GM23338 (cell line): ENCODE measurements at regions not wholly inside any gene's neighbourhood (a gene's known extent, or its start where the extent isn't known, plus 50 kb on each side); places are given as distances from the start of the nearest gene placed in this dataset.

Experiments
- ATAC-seq: fragments of 200-7000 bp; cut with Tn5 transposase; 3 replicates; pipeline ENCODE4 v1.9.1; 2020
- DNase-seq: peaks from one replicate; pipeline ENCODE4 v3.0.0-alpha.2; 2015; ENCODE audit warnings: low spot score
- H2AFZ ChIP-seq: fragments of 200-600 bp; sonication (generic); 2 replicates; pipeline ENCODE4 v1.8.0; 2016; ENCODE audit warnings: antibody characterized with exemption, mild to moderate bottlenecking, moderate library complexity
- H3F3A ChIP-seq: fragments of 200-600 bp; sonication (generic); replicated peaks from 2 replicates; pipeline ENCODE4 v1.8.0; 2017; ENCODE audit warnings: antibody characterized with exemption, mixed run types, low read depth
- H3K27ac ChIP-seq: fragments of 200-600 bp; sonication (generic); 2 replicates; pipeline ENCODE4 v1.6.1; 2016; ENCODE audit warnings: low read depth
- H3K27me3 ChIP-seq: fragments of 200-600 bp; sonication (generic); 2 replicates; pipeline ENCODE4 v1.8.0; 2016; ENCODE audit warnings: mild to moderate bottlenecking, mixed run types, moderate library complexity; ENCODE audit not compliant: insufficient read depth
- H3K36me3 ChIP-seq: fragments of 200-600 bp; sonication (generic); 2 replicates; pipeline ENCODE4 v1.8.0; 2016; ENCODE audit warnings: mild to moderate bottlenecking; ENCODE audit not compliant: insufficient read depth
- H3K4me1 ChIP-seq: fragments of 200-600 bp; sonication (generic); 2 replicates; pipeline ENCODE4 v1.8.0; 2016; ENCODE audit warnings: mild to moderate bottlenecking, moderate library complexity; ENCODE audit not compliant: insufficient read depth
- H3K4me2 ChIP-seq: fragments of 200-600 bp; sonication (generic); 2 replicates; pipeline ENCODE4 v1.7.1; 2017; ENCODE audit warnings: mixed run types
- H3K4me3 ChIP-seq: fragments of 200-600 bp; sonication (generic); 2 replicates; pipeline ENCODE4 v1.6.1; 2016; ENCODE audit warnings: mixed run types
- H3K79me2 ChIP-seq: fragments of 200-600 bp; sonication (generic); replicated peaks from 2 replicates; pipeline ENCODE4 v1.8.0; 2017; ENCODE audit warnings: mild to moderate bottlenecking; ENCODE audit not compliant: insufficient read depth
- H3K9me2 ChIP-seq: fragments of 200-600 bp; sonication (generic); 2 replicates; pipeline ENCODE4 v1.8.0; 2017; ENCODE audit not compliant: insufficient read depth
- H4K20me1 ChIP-seq: fragments of 200-600 bp; sonication (generic); replicated peaks from 2 replicates; pipeline ENCODE4 v1.8.0; 2017; ENCODE audit warnings: mild to moderate bottlenecking; ENCODE audit not compliant: insufficient read depth
- H3K27ac Mint-ChIP-seq: 2 replicates; pipeline ENCODE4 v1.8.0; 2020; ENCODE audit warnings: inconsistent platforms, mild to moderate bottlenecking, moderate library complexity, mixed read lengths
- H3K27me3 Mint-ChIP-seq: 3 replicates; pipeline ENCODE4 v1.8.0; 2022; ENCODE audit warnings: low read depth, mild to moderate bottlenecking, moderate library complexity, mixed read lengths, inconsistent platforms; ENCODE audit not compliant: insufficient read depth, poor library complexity
- H3K36me3 Mint-ChIP-seq: 3 replicates; pipeline ENCODE4 v1.8.0; 2021; ENCODE audit warnings: low read depth, mild to moderate bottlenecking, inconsistent platforms, moderate library complexity, mixed read lengths
- H3K4me1 Mint-ChIP-seq: 3 replicates; pipeline ENCODE4 v1.8.0; 2020; ENCODE audit warnings: mild to moderate bottlenecking, inconsistent platforms, mixed read lengths
- H3K4me3 Mint-ChIP-seq: 3 replicates; pipeline ENCODE4 v1.8.0; 2021; ENCODE audit warnings: moderate library complexity, mild to moderate bottlenecking, inconsistent platforms, mixed read lengths
- H3K9me3 Mint-ChIP-seq: 3 replicates; pipeline ENCODE4 v1.8.0; 2020; ENCODE audit warnings: moderate library complexity, mild to moderate bottlenecking, inconsistent platforms, mixed read lengths
- CREB1 ChIP-seq: fragments of 250-450 bp; sonication (Bioruptor Pico); IDR thresholded peaks from 2 replicates; pipeline ENCODE4 v1.5.0; 2020; ENCODE audit warnings: low read depth, mild to moderate bottlenecking, moderate library complexity
- CTCF ChIP-seq, 2 experiments: fragments of 200-600 bp in 1 of 2; sonication (generic) in 1 of 2; conservative IDR thresholded peaks; 2 replicates each; pipeline versions ENCODE4 v1.5.1 to v1.6.1; 2016 to 2017; ENCODE audit warnings: antibody characterized with exemption in 2 of 2, low read depth in 2 of 2, mild to moderate bottlenecking in 2 of 2, moderate library complexity in 1 of 2
- ETS1 ChIP-seq: IDR thresholded peaks from 2 replicates; pipeline ENCODE4 v1.6.1; 2016; ENCODE audit warnings: antibody characterized with exemption
- EZH2 ChIP-seq: fragments of 200-600 bp; sonication (generic); IDR thresholded peaks from one replicate; pipeline ENCODE4 v1.8.0; 2017; ENCODE audit warnings: antibody characterized with exemption, mild to moderate bottlenecking, low read depth; ENCODE audit not compliant: unreplicated experiment
- EZH2phosphoT487 ChIP-seq: fragments of 200-600 bp; sonication (generic); IDR thresholded peaks from one replicate; pipeline ENCODE4 v1.8.1; 2018; ENCODE audit warnings: antibody characterized with exemption; ENCODE audit not compliant: unreplicated experiment
- JUNB ChIP-seq: IDR thresholded peaks from one replicate; pipeline ENCODE4 v1.6.1; 2016; ENCODE audit warnings: antibody characterized with exemption; ENCODE audit not compliant: unreplicated experiment
- NANOG ChIP-seq: IDR thresholded peaks from 2 replicates; pipeline ENCODE4 v1.6.1; 2016; ENCODE audit warnings: antibody characterized with exemption, borderline replicate concordance
- POLR2AphosphoS5 ChIP-seq: IDR thresholded peaks from 2 replicates; pipeline ENCODE4 v1.6.1; 2016; ENCODE audit warnings: antibody characterized with exemption, low read depth
- REST ChIP-seq: IDR thresholded peaks from one replicate; pipeline ENCODE4 v1.6.1; 2018; ENCODE audit warnings: antibody characterized with exemption; ENCODE audit not compliant: unreplicated experiment
- STAT1 ChIP-seq: IDR thresholded peaks from one replicate; pipeline ENCODE4 v1.6.1; 2016; ENCODE audit warnings: antibody characterized with exemption; ENCODE audit not compliant: unreplicated experiment
- ZNF114 ChIP-seq: fragments of 250-450 bp; sonication (Bioruptor Pico); IDR thresholded peaks from 2 replicates; pipeline ENCODE4 v1.5.0; 2020; ENCODE audit warnings: mild to moderate bottlenecking, moderate library complexity
- ZNF331 ChIP-seq: fragments of 250-450 bp; sonication (Bioruptor Pico); IDR thresholded peaks from 2 replicates; pipeline ENCODE4 v1.5.0; 2020; ENCODE audit warnings: low read depth, mild to moderate bottlenecking, moderate library complexity
- ZNF462 ChIP-seq: fragments of 250-450 bp; sonication (Bioruptor Pico); IDR thresholded peaks from 2 replicates; pipeline ENCODE4 v1.5.0; 2020; ENCODE audit warnings: mild to moderate bottlenecking, moderate library complexity

- H3K4me3 Mint-ChIP-seq, result no peak overlapping the region
- H3K79me2 ChIP-seq, result no peaks in the 10 kb centered on the region
- H3K27ac ChIP-seq, result peak overlapping the region; percentile 86
- no peak overlapping the region; the same call in 1 of the 2 replicates for H2AFZ ChIP-seq
- H3K4me1 Mint-ChIP-seq, result peaks cover 27% of the 10 kb centered on the region
- no peaks in the 10 kb centered on the region for H3K36me3 ChIP-seq
- 0 out of 2 replicates have a peak overlapping the region, but pooled peaks have one; percentile 42 for H3K4me2 ChIP-seq
- no peak for ATAC-seq
- H3F3A ChIP-seq, result no peaks in the 10 kb centered on the region
- peak overlapping the region; percentile 87; the same call in 1 of the 2 replicates for H3K27ac Mint-ChIP-seq
- H3K9me3 Mint-ChIP-seq, result no peaks in the 10 kb centered on the region
- TF ChIP-seq EZH2, result no peak
- no peak for TF ChIP-seq ZNF331 (CRISPR knock-in tag)
- TF ChIP-seq REST, result no peak
- TF ChIP-seq CREB1, result no peak
- TF ChIP-seq NANOG, result no peak
- TF ChIP-seq CTCF (conservative IDR thresholded peaks at IDR 0.05; ENCODE audit: low read depth in 2 of 2), result no peak
- no peak for TF ChIP-seq EZH2phosphoT487
- TF ChIP-seq ETS1, result no peak
- TF ChIP-seq ZNF114 (CRISPR knock-in tag), result no peak
- TF ChIP-seq POLR2AphosphoS5, result no peak
- TF ChIP-seq ZNF462 (CRISPR knock-in tag), result no peak
- no peak for TF ChIP-seq JUNB
- TF ChIP-seq STAT1, result no peak
- no peaks in the 10 kb centered on the region for H3K27me3 Mint-ChIP-seq
- no peaks in the 10 kb centered on the region for H3K27me3 ChIP-seq
- no peak for DNase-seq
- H3K4me1 ChIP-seq, result peaks cover 36% of the 10 kb centered on the region
- no peaks in the 10 kb centered on the region for H4K20me1 ChIP-seq
- no peak overlapping the region for H3K4me3 ChIP-seq
- no peaks in the 10 kb centered on the region for H3K36me3 Mint-ChIP-seq
- H3K9me2 ChIP-seq, result 0 out of 2 replicates have a peak, but pooled peaks cover 3% of the 10 kb centered on the region
These were observed 163.0 kb upstream of the E2F7 start for GRCh38 chr12:77228376-77228775.
